Pancreas (tissue), 10 donors: ENCODE measurements at regions not wholly inside any gene's neighbourhood (a gene's known extent, or its start where the extent isn't known, plus 50 kb on each side); places are given as distances from the start of the nearest gene placed in this dataset.
A peak's percentile ranks its signal among the peaks of the same experiment; 100 is the strongest.

Source experiments
- ATAC-seq, 4 donors: fragments of 200-7000 bp; cut with Tn5 transposase; one replicate each; pipeline versions ENCODE4 v1.8.0 to v1.9.1; 2020; ENCODE audit warnings: mild to moderate bottlenecking in 4 of 4, moderate library complexity in 4 of 4
- DNase-seq, 6 donors: peaks; one replicate each; pipeline ENCODE4 v3.0.0-alpha.2; 2020
- FAIRE-seq: peaks from 2 replicates; lab custom pipeline; 2012; peaks lifted over from hg19 to GRCh38; lab: Jason Lieb, UNC
- H3K27ac ChIP-seq, 4 donors: fragments of 200-600 bp; sonication (generic); 1 replicate in 3 of 4; 2 replicates in 1 of 4; pipeline versions ENCODE4 v1.5.0 to v1.8.0; 2020
- H3K27me3 ChIP-seq, 4 donors: fragments of 200-600 bp; one replicate each; pipeline ENCODE4 v1.8.0; 2021
- H3K36me3 ChIP-seq, 3 donors: fragments of 200-600 bp; sonication (generic) in 1 of 3; one replicate each; pipeline versions ENCODE4 v1.5.0 to v1.8.0; 2020 to 2021
- H3K4me1 ChIP-seq, 3 donors: fragments of 200-600 bp; one replicate each; pipeline ENCODE4 v1.8.0; 2021
- H3K4me3 ChIP-seq, 4 donors: fragments of 200-600 bp; sonication (generic) in 2 of 4; one replicate each; pipeline versions ENCODE4 v1.5.0 to v1.8.0; 2020 to 2021
- H3K9me3 ChIP-seq, 4 donors: fragments of 200-600 bp; one replicate each; pipeline ENCODE4 v1.8.0; 2021
- CTCF ChIP-seq, 4 donors: fragments of 200-600 bp; sonication (generic) in 3 of 4; IDR thresholded peaks; one replicate each; pipeline versions ENCODE4 v1.5.0 to v1.8.0; 2021; ENCODE audit warnings: antibody characterized with exemption in 4 of 4
- whole genome bisulfite sequencing, 2 donors: extraction: QIAGEN DNeasy Blood & Tissue Kit; methylation state at CpG; one replicate each; pipeline ENCODE4 v1.1.7; 2013; 5-methylcytosine and 5-hydroxymethylcytosine counted together
- intact Hi-C, 3 donors: fragments of 100-400 bp; cut with DNase I; formaldehyde crosslinking; loops; one replicate each; pipeline versions ENCODE4 v1.11.1 to v1.14.2; 2022
- donor health status: healthy with polysubstance abuse.
- donor health status: DM: no; HTN: no; CAD: no; lungs with moderate emphysema.
- donor health status: DM: no; HTN: no; CAD: no.
- donor health status: control.
- donor health status: control.
- donor health status: Bipolar disorder and iron deficiency.
- donor health status: DM: yes; HTN: yes; CAD: no.
- donor health status: DM: no; HTN: no; CAD: no.
- donor health status: DM: no; HTN: no; CAD: no.
- donor health status: DM: yes; HTN: yes; CAD: no.

- Histone ChIP-seq H3K4me1 (no peaks in the 10 kb centered on the region), H3K36me3 (no peaks in the 10 kb centered on the region), H3K4me3 (no peak overlapping the region), H3K27me3 (no peaks in the 10 kb centered on the region), H3K27ac (no peak overlapping the region), H3K9me3 (no peaks in the 10 kb centered on the region)
- intact Hi-C loops, result no loop called here
- no peak for FAIRE-seq
- ATAC-seq, result no peak
- no peak for TF ChIP-seq CTCF (IDR thresholded peaks at IDR 0.05)
- WGBS, 2 donors, result 54 to 70% methylated on average over 6 of the region's 6 CpGs
- no peak for DNase-seq
Measured at GRCh38 chr5:31100047-31100575, 93.4 kb upstream of the CDH6 start.

GRCh38 chr5:31098811-31099210, 94.7 kb upstream of the CDH6 start:
- no peak for DNase-seq
- Histone ChIP-seq H3K27me3 (no peaks in the 10 kb centered on the region), H3K27ac (no peak overlapping the region), H3K4me1 (no peaks in the 10 kb centered on the region), H3K36me3 (no peaks in the 10 kb centered on the region), H3K4me3 (no peak overlapping the region), H3K9me3 (no peaks in the 10 kb centered on the region)
- intact Hi-C loops, result no loop called here
- WGBS, 2 donors, result 62 to 76% methylated on average over 4 of the region's 4 CpGs
- no peak for TF ChIP-seq CTCF (IDR thresholded peaks at IDR 0.05)
- no peak for ATAC-seq
- no peak for FAIRE-seq

DNA sequence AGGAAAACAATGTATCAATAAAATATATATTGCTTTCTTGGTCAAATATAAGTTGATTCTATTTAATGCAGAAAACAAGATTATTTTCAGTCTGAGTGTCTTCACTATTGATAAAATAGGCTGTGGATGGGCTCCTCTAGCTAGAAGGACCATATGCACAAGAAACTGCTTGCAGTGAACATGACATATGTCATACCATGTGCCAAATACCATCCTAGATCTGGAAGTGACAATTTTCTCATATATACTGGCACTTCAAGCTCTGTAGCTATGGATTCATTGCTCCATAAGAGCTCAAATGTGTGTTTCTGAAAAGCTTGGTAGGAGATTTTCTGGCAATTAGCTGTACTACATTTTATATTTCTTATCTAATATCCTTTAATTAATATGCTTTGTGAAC, 95.6 kb upstream of the CDH6 start:
- FAIRE-seq, result no peak
- no peak for ATAC-seq
- no peak for DNase-seq
- Histone ChIP-seq H3K4me3 (no peak overlapping the region), H3K9me3 (no peaks in the 10 kb centered on the region), H3K4me1 (no peaks in the 10 kb centered on the region), H3K27ac (no peak overlapping the region), H3K36me3 (no peaks in the 10 kb centered on the region), H3K27me3 (no peaks in the 10 kb centered on the region)
- TF ChIP-seq CTCF (IDR thresholded peaks at IDR 0.05), result no peak
- intact Hi-C loops, result no loop called here

DNA sequence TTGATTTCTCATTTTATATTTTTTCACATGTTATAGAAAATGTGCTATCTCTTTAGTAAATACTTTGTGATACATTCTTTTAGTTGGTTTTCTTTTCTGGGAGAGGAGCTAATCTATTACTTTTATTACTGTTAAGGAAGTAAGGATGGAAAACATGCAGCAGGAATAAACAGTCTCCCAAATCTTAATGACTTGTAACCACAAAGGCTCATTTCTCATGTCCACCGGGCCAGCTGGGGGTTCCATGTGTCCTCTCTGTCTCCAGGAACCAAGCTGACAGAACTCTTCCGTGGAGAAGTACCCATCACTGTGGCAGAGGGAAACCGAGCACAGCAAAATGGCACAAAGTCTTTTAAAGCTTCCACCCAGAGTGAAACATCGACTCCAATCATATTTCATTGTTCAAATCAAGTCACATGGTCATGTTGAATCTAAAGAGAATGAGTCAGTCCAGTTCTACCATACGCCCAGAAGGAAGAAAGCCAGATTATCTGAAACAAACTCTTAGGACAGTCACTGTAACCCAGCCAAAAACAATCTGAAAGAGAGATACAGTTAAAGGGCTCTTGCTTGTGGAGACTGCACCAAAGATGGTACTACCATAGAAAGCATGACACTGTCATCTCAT, 97.1 kb upstream of the CDH6 start:
- intact Hi-C loops, result no loop called here
- no peaks in the 10 kb centered on the region for H3K27me3 ChIP-seq
- no peaks in the 10 kb centered on the region for H3K4me1 ChIP-seq
- no peaks in the 10 kb centered on the region for H3K9me3 ChIP-seq
- FAIRE-seq (no peak), DNase-seq (no peak), ATAC-seq (peak in 1 of 4 donors; percentile 23)
- no peak overlapping the region for H3K27ac ChIP-seq
- H3K36me3 ChIP-seq, result no peaks in the 10 kb centered on the region
- 47 to 51% methylated on average over 5 of the region's 5 CpGs for WGBS, 2 donors
- TF ChIP-seq CTCF (IDR thresholded peaks at IDR 0.05), result no peak
- no peak overlapping the region for H3K4me3 ChIP-seq

DNA sequence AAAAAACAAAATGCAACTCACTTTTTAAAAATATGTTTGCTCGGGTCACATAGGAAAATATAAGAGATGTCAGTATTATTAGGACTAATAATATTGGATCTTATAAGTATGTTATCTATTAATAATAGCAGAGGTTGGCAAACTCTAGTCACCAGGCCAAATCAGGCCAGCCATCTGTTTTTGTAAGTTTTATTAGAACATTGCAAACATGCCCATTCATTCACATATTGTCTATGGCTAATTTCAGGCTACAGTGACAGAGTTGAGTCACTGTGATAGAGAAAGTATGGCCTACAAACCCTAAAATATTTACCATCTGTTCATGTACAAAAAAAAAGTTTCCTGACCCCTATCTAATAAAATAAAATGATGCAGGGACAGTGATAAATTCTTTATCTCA, 97.7 kb upstream of the CDH6 start:
- no peaks in the 10 kb centered on the region for H3K36me3 ChIP-seq
- H3K9me3 ChIP-seq, result no peaks in the 10 kb centered on the region
- H3K27me3 ChIP-seq, result no peaks in the 10 kb centered on the region
- intact Hi-C loops, result no loop called here
- H3K27ac ChIP-seq, result no peak overlapping the region
- peak; percentile 78 for FAIRE-seq
- no peak for DNase-seq
- WGBS, 2 donors, result 67 to 76% methylated on average over 1 of the region's 1 CpG
- no peaks in the 10 kb centered on the region for H3K4me1 ChIP-seq
- ATAC-seq, result no peak
- TF ChIP-seq CTCF (IDR thresholded peaks at IDR 0.05), result no peak
- H3K4me3 ChIP-seq, result no peak overlapping the region
